ENCODE measurements at regions not wholly inside any gene's neighbourhood (a gene's known extent, or its start where the extent isn't known, plus 50 kb on each side); places are given as distances from the start of the nearest gene placed in this dataset.
"Not testable (repeated sequence)": the region's sequence is repeated elsewhere in the genome, so short reads cannot be mapped to it uniquely, and the experiment has no call there.

- no peak for DNase-seq (ENCODE audit: low read depth in 4 of 4, low spot score in 3 of 4)
Measured at GRCh38 chr13:71382285-71382684, 484.7 kb downstream of the DACH1 start.

DNA sequence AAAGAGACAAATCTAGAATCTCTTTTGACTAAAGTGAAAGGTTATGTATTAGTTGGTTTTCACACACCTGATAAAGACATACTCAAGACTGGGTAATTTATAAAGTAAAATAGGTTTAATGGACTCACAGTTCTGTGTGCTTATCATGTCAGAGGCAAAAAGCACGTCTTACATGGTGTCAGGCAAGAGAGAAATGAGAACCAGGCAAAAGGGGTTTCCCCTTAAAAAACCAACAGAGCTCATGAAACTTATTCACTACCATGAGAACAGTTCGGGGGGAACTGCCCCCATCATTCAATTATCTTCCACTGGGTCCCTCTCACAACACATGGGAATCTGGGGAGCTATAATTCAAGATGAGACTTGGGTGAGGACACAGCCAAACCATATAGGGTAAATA lies 486.8 kb downstream of the DACH1 start:
- no peak for DNase-seq (ENCODE audit: low read depth in 4 of 4, low spot score in 3 of 4)

- no peak for DNase-seq (ENCODE audit: low read depth in 4 of 4, low spot score in 3 of 4)
Measured at GRCh38 chr13:71378961-71379905, 487.8 kb downstream of the DACH1 start.

- no peak for DNase-seq (ENCODE audit: low read depth in 4 of 4, low spot score in 3 of 4)
Measured at GRCh38 chr13:71374471-71375049, 492.4 kb downstream of the DACH1 start.

DNA sequence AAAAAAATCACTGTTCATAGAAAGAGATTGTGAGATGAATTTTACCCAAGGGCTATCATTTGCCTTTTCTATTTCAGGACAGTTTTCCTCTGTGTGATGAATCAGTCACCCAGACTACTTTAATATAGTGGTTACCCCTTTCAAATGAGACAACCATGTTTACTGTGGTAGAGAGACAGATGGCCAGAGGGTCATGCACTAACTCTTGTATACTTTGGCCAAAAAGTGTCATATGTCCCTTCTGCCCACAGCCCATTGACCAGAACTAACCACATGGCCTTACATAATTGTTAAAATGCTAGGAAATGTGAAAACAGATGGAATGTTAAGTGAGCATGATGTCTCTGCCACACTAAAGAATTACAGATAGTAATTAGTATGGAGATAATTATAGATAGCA lies 498.7 kb downstream of the DACH1 start:
- no peak for DNase-seq (ENCODE audit: low read depth in 4 of 4, low spot score in 3 of 4)

DNA sequence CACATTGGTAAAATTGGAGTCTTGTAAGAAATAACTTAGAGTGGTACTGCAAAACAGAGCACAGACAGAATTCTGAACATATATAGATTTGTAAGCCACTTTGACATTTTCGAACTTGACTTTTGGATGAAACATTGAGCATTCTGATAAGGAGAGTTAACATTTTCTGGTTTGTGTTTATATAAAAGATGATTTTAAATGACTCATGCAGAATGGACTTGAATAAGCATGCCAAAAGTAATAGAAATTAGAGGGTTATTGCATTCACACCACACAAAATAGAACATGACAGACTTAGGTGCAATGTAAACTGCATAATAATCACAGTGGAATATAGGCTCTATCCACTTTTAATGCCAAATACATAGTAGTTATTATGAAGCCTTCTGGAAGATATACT lies 507.0 kb downstream of the DACH1 start:
- DNase-seq (ENCODE audit: low read depth in 4 of 4, low spot score in 3 of 4): no peak

DNA sequence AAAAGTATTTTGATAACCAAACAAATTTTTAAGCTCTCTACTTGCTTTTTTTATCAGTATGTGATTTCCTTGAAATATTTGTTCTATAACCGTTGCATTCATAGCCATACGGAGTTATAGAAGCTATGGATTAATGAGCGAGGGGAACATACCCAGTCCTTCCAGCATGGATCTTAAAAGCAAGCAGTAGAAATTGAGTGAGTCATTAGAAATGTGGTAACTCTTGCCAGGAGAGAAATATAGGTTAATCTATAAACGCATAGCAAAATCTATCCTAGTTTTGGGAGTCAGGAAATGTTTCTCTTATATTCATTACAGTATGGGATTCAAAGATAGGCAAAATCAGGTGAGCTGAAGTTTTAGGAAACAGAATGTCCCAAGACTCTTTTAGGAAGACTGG lies 507.4 kb downstream of the DACH1 start:
- DNase-seq (ENCODE audit: low read depth in 4 of 4, low spot score in 3 of 4): no peak

GRCh38 chr13:71358218-71358617 lies 508.8 kb downstream of the DACH1 start:
- no peak for DNase-seq (ENCODE audit: low read depth in 4 of 4, low spot score in 3 of 4)

- DNase-seq (ENCODE audit: low read depth in 4 of 4, low spot score in 3 of 4): no peak
Measured at GRCh38 chr13:71355010-71355409, 512.0 kb downstream of the DACH1 start.

DNA sequence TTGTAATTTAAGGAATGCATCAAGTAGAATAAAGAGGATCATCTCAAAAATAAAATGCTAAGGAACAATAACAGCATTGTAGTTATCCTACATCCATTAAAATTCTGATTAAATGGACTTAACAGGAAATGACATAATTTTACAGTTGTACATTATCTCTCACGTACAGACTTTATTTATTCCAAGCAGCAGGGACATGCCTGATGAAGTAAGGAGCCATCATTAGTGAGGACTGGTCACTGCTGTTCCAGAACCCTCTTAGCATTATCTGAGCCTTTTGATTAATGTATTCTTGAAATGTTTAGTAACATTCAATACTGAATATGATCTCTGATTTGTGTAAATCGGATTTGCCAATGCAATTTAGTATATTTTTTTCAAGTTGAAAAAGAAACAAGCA lies 516.1 kb downstream of the DACH1 start:
- DNase-seq (ENCODE audit: low read depth in 4 of 4, low spot score in 3 of 4): no peak

DNA sequence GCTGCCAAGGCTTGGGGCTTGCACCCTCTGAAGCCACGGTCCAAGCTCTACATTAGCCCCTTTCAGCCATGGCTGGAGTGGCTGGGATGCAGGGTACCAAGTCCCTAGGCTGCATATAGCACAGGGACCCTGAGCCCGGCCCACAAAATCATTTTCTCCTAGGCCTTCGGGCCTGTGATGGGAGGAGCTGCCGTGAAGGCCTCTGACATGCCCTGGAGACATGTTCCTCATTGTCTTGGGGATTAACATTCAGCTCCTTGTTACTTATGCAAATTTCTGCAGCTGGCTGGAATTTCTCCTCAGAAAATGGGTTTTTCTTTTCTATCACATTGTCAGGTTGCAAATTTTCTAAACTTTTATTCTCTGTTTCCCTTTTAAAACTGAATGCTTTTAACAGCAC lies 521.1 kb downstream of the DACH1 start:
- not testable (repeated sequence) for DNase-seq (ENCODE audit: low read depth in 4 of 4, low spot score in 3 of 4)

- no peak for DNase-seq (ENCODE audit: low read depth in 4 of 4, low spot score in 3 of 4)
Measured at GRCh38 chr13:71339736-71340135, 527.3 kb downstream of the DACH1 start.

- DNase-seq (ENCODE audit: low read depth in 4 of 4, low spot score in 3 of 4): no peak
Measured at GRCh38 chr13:71339005-71339404, 528.0 kb downstream of the DACH1 start.

DNA sequence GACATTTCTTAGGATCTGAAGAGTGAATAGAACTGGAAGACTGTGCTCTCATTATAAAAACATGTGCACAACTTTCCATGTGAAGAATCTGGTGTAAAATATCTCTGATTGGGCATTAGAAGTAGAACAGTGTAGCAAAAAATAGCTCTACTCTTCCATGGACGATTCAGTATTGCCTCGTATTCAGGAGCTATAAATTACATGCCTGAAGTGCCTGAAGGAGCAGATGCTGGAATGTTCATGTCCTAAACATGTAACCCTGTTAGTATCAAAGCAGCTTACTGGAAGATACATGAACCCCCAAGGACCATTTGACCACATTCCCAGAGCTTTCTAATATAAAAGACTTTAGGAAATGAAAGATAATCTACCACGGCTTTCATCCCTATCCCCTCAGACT lies 528.9 kb downstream of the DACH1 start:
- no peak for DNase-seq (ENCODE audit: low read depth in 4 of 4, low spot score in 3 of 4)

DNA sequence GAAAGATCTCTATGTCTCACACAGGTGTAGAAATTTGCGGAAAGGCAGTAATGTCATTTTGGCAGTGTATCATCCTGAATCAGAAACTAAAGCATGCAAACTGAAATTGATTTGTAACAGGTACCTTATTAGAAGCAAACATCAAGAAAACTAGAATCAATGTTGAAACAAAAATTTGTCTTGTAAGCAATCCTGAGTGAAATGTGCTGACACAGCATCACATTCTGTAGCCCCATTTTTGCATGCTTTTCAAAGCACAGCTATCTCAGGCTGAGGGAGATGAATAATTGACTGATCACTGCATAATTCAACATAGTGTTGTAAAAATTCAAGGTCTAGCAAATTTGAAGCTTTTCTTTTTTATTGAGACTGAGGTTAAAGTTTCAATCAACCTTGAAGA lies 539.7 kb downstream of the DACH1 start:
- DNase-seq (ENCODE audit: low read depth in 4 of 4, low spot score in 3 of 4): no peak

DNA sequence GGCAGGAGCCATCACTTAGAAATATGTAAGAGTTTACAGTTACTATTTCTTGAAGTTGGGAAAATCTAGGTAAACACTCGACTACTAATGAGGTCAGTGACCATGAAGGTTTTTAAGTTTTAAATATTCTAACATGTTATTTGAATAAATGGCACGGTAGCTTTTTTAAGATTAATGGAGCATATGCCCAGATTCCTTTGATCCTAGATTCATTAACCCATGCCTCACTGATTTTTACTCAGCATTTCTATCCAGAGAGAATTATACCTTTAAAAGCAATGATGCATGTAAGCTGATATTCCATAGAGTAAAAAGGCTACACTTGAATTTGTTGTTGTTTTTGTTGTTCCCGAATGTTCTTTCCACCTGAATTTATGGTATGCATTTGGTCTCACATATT lies 541.4 kb downstream of the DACH1 start:
- DNase-seq (ENCODE audit: low read depth in 4 of 4, low spot score in 3 of 4): peak in 2 of 4 donors; percentile 3 to 23

DNA sequence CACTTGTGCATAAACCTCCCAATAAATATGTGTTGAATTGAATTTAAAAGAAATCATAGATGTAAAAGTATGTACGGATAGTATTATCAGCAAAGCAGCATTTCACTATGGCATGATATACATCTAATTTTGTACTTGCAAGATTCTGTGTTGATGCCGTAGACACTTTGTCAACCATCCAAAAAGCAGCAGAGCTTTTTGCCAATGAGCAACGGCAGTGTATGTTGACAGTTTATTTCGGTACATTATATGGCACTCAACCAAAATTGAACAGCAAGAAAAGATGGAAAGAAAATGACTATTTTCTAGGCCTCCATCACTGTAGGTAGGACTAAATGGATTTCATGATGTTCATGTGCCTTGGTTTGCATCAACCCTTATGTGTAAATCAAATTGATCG lies 543.7 kb downstream of the DACH1 start:
- no peak for DNase-seq (ENCODE audit: low read depth in 4 of 4, low spot score in 3 of 4)

DNA sequence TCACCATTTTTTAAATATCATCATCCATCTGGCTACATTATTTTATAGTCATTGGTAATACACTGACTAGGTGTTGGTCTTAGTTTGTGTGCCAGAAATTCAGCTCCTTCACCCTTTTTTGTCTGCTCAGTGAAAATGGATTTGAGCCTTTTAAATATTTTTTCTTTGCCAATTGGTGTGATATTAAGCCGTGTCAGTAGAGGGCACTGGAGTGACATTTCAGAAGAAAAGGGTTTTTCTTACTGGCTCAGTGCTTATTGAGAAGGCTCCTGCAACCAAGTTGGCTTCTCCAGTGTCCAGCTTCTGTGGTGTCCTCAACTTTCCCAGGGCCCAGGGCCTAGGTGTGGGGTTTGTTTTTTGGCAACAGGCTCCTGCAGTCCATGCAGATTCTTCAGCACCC lies 546.6 kb downstream of the DACH1 start:
- no peak for DNase-seq (ENCODE audit: low read depth in 4 of 4, low spot score in 3 of 4)

DNA sequence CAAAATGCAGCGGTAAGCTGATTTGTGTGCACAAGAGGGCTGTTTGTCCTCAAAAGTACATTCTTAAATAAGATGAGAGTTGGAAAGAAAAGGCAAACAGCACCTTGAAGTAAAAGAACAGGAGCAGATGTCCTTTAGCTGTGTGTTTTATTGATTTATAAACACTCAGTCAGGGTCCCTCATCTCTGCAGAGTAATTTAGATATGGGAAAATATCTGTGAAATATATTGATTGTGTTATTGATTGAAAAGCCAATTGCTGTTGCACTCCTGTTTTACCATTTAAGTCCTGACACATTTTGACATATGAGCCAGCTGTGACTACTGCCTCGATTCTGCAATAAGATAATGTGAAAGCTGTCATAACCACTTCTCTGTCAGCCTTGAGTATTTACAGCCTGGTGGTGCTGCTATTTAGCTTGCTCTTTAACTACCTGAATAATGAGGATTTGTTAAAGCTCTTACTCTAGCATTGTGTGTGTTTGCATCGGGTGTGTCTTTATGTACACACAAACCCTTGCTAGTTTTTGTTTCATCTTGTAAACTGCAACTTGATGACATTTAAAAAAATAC lies 550.1 kb downstream of the DACH1 start:
- no peak for DNase-seq (ENCODE audit: low read depth in 4 of 4, low spot score in 3 of 4)

DNA sequence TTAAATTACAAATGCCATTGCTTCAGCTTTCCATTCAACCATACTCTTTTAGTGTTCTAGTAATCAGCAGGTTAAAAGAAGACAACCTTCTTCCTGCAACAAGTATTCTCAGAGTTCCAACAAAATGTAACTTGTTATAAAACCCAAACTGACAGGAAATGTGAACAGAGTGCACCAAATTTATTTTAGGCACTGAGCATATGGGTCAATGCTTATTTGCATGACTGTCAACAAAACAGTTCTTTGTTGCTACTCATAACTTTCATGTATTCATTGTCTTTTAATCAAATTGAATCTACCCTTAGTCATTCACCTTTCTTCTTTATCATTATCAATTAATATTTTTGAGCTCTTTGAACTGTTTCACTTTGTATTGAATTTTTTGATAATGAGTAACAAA lies 554.1 kb downstream of the DACH1 start:
- no peak for DNase-seq (ENCODE audit: low read depth in 4 of 4, low spot score in 3 of 4)

DNA sequence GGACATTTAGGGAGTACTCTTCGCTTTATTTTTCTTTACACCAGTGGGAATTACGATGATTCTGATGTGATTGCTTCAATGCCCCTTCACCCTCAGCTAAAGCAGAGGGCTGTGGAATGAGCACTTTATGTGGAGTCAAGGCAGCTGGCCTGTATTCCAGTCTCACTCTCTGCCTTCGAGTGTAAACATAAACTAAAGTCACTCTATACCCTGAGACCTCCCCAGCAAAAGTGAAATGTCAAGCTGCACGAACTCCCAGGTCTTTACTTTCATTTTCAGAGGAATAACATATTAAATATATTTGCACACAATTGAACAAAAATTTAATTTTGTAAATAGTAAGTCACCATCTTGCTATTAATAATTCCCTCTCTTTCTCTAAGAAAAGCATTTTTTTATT lies 557.1 kb downstream of the DACH1 start:
- no peak for DNase-seq (ENCODE audit: low read depth in 4 of 4, low spot score in 3 of 4)

DNA sequence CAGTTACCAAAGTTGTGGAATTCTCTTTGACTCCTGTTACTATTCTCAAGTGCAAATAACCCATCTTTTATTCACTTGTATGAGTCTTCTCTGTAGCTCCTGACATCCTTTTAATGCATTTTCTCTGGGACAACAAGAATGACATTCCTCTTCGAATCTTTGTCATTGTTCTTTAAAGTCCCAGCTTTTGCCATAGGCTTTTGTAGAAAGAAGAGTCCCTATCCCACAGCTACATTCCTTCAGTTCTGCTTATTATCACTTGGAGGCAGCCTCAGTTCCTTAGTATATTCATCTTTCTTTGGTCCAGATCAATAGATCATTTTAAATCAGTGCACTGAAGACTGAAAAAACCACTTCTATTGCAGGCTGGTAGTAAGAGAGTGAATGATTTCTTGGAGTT lies 560.2 kb downstream of the DACH1 start:
- DNase-seq (ENCODE audit: low read depth in 4 of 4, low spot score in 3 of 4): no peak

All from right renal pelvis (tissue), 4 donors.